ENCODE measurements at regions not wholly inside any gene's neighbourhood (a gene's known extent, or its start where the extent isn't known, plus 50 kb on each side); places are given as distances from the start of the nearest gene placed in this dataset.
"Not testable (repeated sequence)": the region's sequence is repeated elsewhere in the genome, so short reads cannot be mapped to it uniquely, and the experiment has no call there.

- no peak for DNase-seq (ENCODE audit: low spot score)
Measured at GRCh38 chr17:11182430-11182829, 58.6 kb upstream of the SHISA6 start.

GRCh38 chr17:11178581-11178980 is 62.4 kb upstream of the SHISA6 start:
- no peak for DNase-seq (ENCODE audit: low spot score)

GRCh38 chr17:11177340-11177739 is 63.7 kb upstream of the SHISA6 start:
- no peak for DNase-seq (ENCODE audit: low spot score)

- no peak for DNase-seq (ENCODE audit: low spot score)
Measured at GRCh38 chr17:11176549-11176948, 64.5 kb upstream of the SHISA6 start.

- no peak for DNase-seq (ENCODE audit: low spot score)
Measured at GRCh38 chr17:11170881-11171280, 70.1 kb upstream of the SHISA6 start.

- DNase-seq (ENCODE audit: low spot score), result no peak
Measured at GRCh38 chr17:11151818-11152425, 89.1 kb upstream of the SHISA6 start.

- not testable (repeated sequence) for DNase-seq (ENCODE audit: low spot score)
Measured at GRCh38 chr17:11150906-11151511, 90.0 kb upstream of the SHISA6 start.

- peak; percentile 61 for DNase-seq (ENCODE audit: low spot score)
Measured at GRCh38 chr17:11144358-11145233, 96.4 kb upstream of the SHISA6 start.

GRCh38 chr17:11142231-11142630 is 98.8 kb upstream of the SHISA6 start:
- DNase-seq (ENCODE audit: low spot score), result no peak

- DNase-seq (ENCODE audit: low spot score), result no peak
Measured at GRCh38 chr17:11140501-11140900, 100.5 kb upstream of the SHISA6 start.

GRCh38 chr17:11140043-11140442 is 101.0 kb upstream of the SHISA6 start:
- DNase-seq (ENCODE audit: low spot score), result no peak

GRCh38 chr17:11138023-11138422 is 103.0 kb upstream of the SHISA6 start:
- no peak for DNase-seq (ENCODE audit: low spot score)

- no peak for DNase-seq (ENCODE audit: low spot score)
Measured at GRCh38 chr17:11135819-11136218, 105.2 kb upstream of the SHISA6 start.

GRCh38 chr17:11130367-11130766 is 110.6 kb upstream of the SHISA6 start:
- DNase-seq (ENCODE audit: low spot score), result no peak

GRCh38 chr17:11122908-11123307 is 118.1 kb upstream of the SHISA6 start:
- DNase-seq (ENCODE audit: low spot score), result no peak

GRCh38 chr17:11121341-11121985 is 119.5 kb upstream of the SHISA6 start:
- DNase-seq (ENCODE audit: low spot score), result no peak

- DNase-seq (ENCODE audit: low spot score), result no peak
Measured at GRCh38 chr17:11109106-11109505, 131.9 kb upstream of the SHISA6 start.

- DNase-seq (ENCODE audit: low spot score), result no peak
Measured at GRCh38 chr17:11105141-11105540, 135.9 kb upstream of the SHISA6 start.

- DNase-seq (ENCODE audit: low spot score), result no peak
Measured at GRCh38 chr17:11097121-11097520, 143.9 kb upstream of the SHISA6 start.

- no peak for DNase-seq (ENCODE audit: low spot score)
Measured at GRCh38 chr17:11094331-11094730, 146.7 kb upstream of the SHISA6 start.

- DNase-seq (ENCODE audit: low spot score), result no peak
Measured at GRCh38 chr17:11086646-11087340, 154.2 kb upstream of the SHISA6 start.

GRCh38 chr17:11082559-11082958 is 158.5 kb upstream of the SHISA6 start:
- no peak for DNase-seq (ENCODE audit: low spot score)
